Cardiac fibroblast (primary cell): ENCODE measurements at regions not wholly inside any gene's neighbourhood (a gene's known extent, or its start where the extent isn't known, plus 50 kb on each side); places are given as distances from the start of the nearest gene placed in this dataset.

Experiments
- DNase-seq, 2 donors: peaks; one replicate each; pipeline versions ENCODE4 v3.0.0 to v3.0.0-alpha.2; 2010; ENCODE audit warnings: low read depth in 2 of 2
- H3K4me3 ChIP-seq, 2 donors: replicated peaks in 1 of 2; 1 replicate in 1 of 2; 2 replicates in 1 of 2; pipeline ENCODE4 v1.5.1; 2011; ENCODE audit warnings: low read depth in 2 of 2, low read length in 2 of 2, mild to moderate bottlenecking in 2 of 2, moderate library complexity in 1 of 2
- CTCF ChIP-seq: IDR thresholded peaks from one replicate; pipeline ENCODE4 v1.5.1; 2011; ENCODE audit warnings: low read depth, mild to moderate bottlenecking, low read length, inconsistent platforms

GRCh38 chr9:27633764-27634163 lies 60.5 kb upstream of the C9orf72 start:
- DNase-seq, result no peak
- TF ChIP-seq CTCF, result no peak
- no peak overlapping the region for H3K4me3 ChIP-seq

GRCh38 chr9:27634879-27635278 lies 61.6 kb upstream of the C9orf72 start:
- TF ChIP-seq CTCF, result no peak
- no peak overlapping the region for H3K4me3 ChIP-seq

GRCh38 chr9:27638716-27639115 lies 65.4 kb upstream of the C9orf72 start:
- TF ChIP-seq CTCF, result no peak
- no peak overlapping the region for H3K4me3 ChIP-seq
- no peak for DNase-seq

More at GRCh38 chr9:27634879-27635278, 61.6 kb upstream of the C9orf72 start:
- DNase-seq, result no peak

GRCh38 chr9:27645161-27645840 lies 72.0 kb upstream of the C9orf72 start:
- H3K4me3 ChIP-seq, result no peak overlapping the region
- no peak for TF ChIP-seq CTCF
- no peak for DNase-seq

- DNase-seq, result no peak
- H3K4me3 ChIP-seq, result no peak overlapping the region
- no peak for TF ChIP-seq CTCF
These were observed 80.0 kb upstream of the C9orf72 start for GRCh38 chr9:27653246-27653645.

- DNase-seq, result no peak
- no peak for TF ChIP-seq CTCF
- H3K4me3 ChIP-seq, result no peak overlapping the region
These were observed 80.7 kb upstream of the C9orf72 start for GRCh38 chr9:27653957-27654356.
